ENCODE measurements at regions not wholly inside any gene's neighbourhood (a gene's known extent, or its start where the extent isn't known, plus 50 kb on each side); places are given as distances from the start of the nearest gene placed in this dataset.
A peak's percentile ranks its signal among the peaks of the same experiment; 100 is the strongest.

- TF ChIP-seq ZNF639 (tag by site-specific recombination; IDR thresholded peaks at IDR 0.05) (0 out of 2 replicates have a peak, but pooled peaks have one; percentile 55), ZNF335 (tag by site-specific recombination; conservative IDR thresholded peaks at IDR 0.05) (no peak), ZNF530 (tag by site-specific recombination; IDR thresholded peaks at IDR 0.05; ENCODE audit: low read depth) (no peak), ZNF433 (tag by site-specific recombination; IDR thresholded peaks at IDR 0.05; ENCODE audit: low read depth) (no peak), ZNF16 (tag by site-specific recombination; IDR thresholded peaks at IDR 0.05; ENCODE audit: low read depth) (no peak), TRIM28 (IDR thresholded peaks at IDR 0.05; ENCODE audit: borderline replicate concordance, low read length) (no peak), TCF7L2 (IDR thresholded peaks at IDR 0.05; ENCODE audit: borderline replicate concordance, low read depth, low read length) (no peak), WT1 (tag by site-specific recombination; IDR thresholded peaks at IDR 0.05) (no peak), KLF9 (tag by site-specific recombination; IDR thresholded peaks at IDR 0.05; ENCODE audit: low read depth) (no peak), ZFP37 (tag by site-specific recombination; IDR thresholded peaks at IDR 0.05) (no peak), ZNF658 (tag by site-specific recombination; IDR thresholded peaks at IDR 0.05) (no peak)
- TF ChIP-seq, protein P1, sequence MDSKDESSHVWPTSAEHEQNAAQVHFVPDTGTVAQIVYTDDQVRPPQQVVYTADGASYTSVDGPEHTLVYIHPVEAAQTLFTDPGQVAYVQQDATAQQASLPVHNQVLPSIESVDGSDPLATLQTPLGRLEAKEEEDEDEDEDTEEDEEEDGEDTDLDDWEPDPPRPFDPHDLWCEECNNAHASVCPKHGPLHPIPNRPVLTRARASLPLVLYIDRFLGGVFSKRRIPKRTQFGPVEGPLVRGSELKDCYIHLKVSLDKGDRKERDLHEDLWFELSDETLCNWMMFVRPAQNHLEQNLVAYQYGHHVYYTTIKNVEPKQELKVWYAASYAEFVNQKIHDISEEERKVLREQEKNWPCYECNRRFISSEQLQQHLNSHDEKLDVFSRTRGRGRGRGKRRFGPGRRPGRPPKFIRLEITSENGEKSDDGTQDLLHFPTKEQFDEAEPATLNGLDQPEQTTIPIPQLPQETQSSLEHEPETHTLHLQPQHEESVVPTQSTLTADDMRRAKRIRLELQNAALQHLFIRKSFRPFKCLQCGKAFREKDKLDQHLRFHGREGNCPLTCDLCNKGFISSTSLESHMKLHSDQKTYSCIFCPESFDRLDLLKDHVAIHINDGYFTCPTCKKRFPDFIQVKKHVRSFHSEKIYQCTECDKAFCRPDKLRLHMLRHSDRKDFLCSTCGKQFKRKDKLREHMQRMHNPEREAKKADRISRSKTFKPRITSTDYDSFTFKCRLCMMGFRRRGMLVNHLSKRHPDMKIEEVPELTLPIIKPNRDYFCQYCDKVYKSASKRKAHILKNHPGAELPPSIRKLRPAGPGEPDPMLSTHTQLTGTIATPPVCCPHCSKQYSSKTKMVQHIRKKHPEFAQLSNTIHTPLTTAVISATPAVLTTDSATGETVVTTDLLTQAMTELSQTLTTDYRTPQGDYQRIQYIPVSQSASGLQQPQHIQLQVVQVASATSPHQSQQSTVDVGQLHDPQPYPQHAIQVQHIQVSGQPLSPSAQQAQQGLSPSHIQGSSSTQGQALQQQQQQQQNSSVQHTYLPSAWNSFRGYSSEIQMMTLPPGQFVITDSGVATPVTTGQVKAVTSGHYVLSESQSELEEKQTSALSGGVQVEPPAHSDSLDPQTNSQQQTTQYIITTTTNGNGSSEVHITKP (tag by site-specific recombination; IDR thresholded peaks at IDR 0.05), result no peak
- TF ChIP-seq, protein P2, sequence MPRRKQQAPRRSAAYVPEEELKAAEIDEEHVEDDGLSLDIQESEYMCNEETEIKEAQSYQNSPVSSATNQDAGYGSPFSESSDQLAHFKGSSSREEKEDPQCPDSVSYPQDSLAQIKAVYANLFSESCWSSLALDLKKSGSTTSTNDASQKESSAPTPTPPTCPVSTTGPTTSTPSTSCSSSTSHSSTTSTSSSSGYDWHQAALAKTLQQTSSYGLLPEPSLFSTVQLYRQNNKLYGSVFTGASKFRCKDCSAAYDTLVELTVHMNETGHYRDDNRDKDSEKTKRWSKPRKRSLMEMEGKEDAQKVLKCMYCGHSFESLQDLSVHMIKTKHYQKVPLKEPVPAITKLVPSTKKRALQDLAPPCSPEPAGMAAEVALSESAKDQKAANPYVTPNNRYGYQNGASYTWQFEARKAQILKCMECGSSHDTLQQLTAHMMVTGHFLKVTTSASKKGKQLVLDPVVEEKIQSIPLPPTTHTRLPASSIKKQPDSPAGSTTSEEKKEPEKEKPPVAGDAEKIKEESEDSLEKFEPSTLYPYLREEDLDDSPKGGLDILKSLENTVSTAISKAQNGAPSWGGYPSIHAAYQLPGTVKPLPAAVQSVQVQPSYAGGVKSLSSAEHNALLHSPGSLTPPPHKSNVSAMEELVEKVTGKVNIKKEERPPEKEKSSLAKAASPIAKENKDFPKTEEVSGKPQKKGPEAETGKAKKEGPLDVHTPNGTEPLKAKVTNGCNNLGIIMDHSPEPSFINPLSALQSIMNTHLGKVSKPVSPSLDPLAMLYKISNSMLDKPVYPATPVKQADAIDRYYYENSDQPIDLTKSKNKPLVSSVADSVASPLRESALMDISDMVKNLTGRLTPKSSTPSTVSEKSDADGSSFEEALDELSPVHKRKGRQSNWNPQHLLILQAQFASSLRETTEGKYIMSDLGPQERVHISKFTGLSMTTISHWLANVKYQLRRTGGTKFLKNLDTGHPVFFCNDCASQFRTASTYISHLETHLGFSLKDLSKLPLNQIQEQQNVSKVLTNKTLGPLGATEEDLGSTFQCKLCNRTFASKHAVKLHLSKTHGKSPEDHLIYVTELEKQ (tag by site-specific recombination; IDR thresholded peaks at IDR 0.05; ENCODE audit: borderline replicate concordance), result peak; percentile 65; the same call in 1 of the 2 replicates
- TF ChIP-seq, protein P3, sequence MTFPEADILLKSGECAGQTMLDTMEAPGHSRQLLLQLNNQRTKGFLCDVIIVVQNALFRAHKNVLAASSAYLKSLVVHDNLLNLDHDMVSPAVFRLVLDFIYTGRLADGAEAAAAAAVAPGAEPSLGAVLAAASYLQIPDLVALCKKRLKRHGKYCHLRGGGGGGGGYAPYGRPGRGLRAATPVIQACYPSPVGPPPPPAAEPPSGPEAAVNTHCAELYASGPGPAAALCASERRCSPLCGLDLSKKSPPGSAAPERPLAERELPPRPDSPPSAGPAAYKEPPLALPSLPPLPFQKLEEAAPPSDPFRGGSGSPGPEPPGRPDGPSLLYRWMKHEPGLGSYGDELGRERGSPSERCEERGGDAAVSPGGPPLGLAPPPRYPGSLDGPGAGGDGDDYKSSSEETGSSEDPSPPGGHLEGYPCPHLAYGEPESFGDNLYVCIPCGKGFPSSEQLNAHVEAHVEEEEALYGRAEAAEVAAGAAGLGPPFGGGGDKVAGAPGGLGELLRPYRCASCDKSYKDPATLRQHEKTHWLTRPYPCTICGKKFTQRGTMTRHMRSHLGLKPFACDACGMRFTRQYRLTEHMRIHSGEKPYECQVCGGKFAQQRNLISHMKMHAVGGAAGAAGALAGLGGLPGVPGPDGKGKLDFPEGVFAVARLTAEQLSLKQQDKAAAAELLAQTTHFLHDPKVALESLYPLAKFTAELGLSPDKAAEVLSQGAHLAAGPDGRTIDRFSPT (tag by site-specific recombination; IDR thresholded peaks at IDR 0.05), result peak; percentile 97
Observed at GRCh38 chr1:164466429-164466828, 92.6 kb upstream of the PBX1 start (continued).

- no peak for TF ChIP-seq ZNF701 (tag by site-specific recombination; IDR thresholded peaks at IDR 0.05)
- no peak for TF ChIP-seq ZEB2 (tag by site-specific recombination; IDR thresholded peaks at IDR 0.05)
- no peak for TF ChIP-seq ZSCAN30 (tag by site-specific recombination; IDR thresholded peaks at IDR 0.05)
- no peak for TF ChIP-seq MZF1 (tag by site-specific recombination; IDR thresholded peaks at IDR 0.05; ENCODE audit: borderline replicate concordance)
- no peak for TF ChIP-seq ZSCAN4 (tag by site-specific recombination; IDR thresholded peaks at IDR 0.05)
- TF ChIP-seq ZNF223 (tag by site-specific recombination; IDR thresholded peaks at IDR 0.05), result no peak
- no peak for TF ChIP-seq ZNF626 (tag by site-specific recombination; IDR thresholded peaks at IDR 0.05)
- TF ChIP-seq HOXD13 (CRISPR knock-in tag; IDR thresholded peaks at IDR 0.05; ENCODE audit: borderline replicate concordance), result no peak
- TF ChIP-seq ZNF658 (tag by site-specific recombination; IDR thresholded peaks at IDR 0.05), result no peak
- TF ChIP-seq ZNF837 (tag by site-specific recombination; IDR thresholded peaks at IDR 0.05), result no peak
- no peak for TF ChIP-seq ZNF433 (tag by site-specific recombination; IDR thresholded peaks at IDR 0.05; ENCODE audit: low read depth)
- TF ChIP-seq ZBTB17 (tag by site-specific recombination; IDR thresholded peaks at IDR 0.05), result no peak
- no peak for TF ChIP-seq ZNF221 (tag by site-specific recombination; IDR thresholded peaks at IDR 0.05; ENCODE audit: borderline replicate concordance)
- no peak for TF ChIP-seq ZNF785 (tag by site-specific recombination; IDR thresholded peaks at IDR 0.05)
- CTCF ChIA-PET, result no interaction called here
- no peaks in the 10 kb centered on the region for H3K36me3 ChIP-seq (ENCODE audit: control insufficient read depth in 2 of 2, insufficient read depth in 1 of 2, low read length in 2 of 2)
- H3K27ac ChIP-seq (ENCODE audit: extremely low read depth, low read depth, low read length), result no peak overlapping the region
- H3K4me1 ChIP-seq (ENCODE audit: control insufficient read depth, insufficient read depth, low read length), result no peaks in the 10 kb centered on the region
- H3K9me3 ChIP-seq (ENCODE audit: control insufficient read depth, insufficient read depth, low read depth, low read length), result no peaks in the 10 kb centered on the region
- no peak overlapping the region for H3K4me3 ChIP-seq (ENCODE audit: low read depth, low read length)
- POLR2A ChIA-PET, result no interaction called here
Observed at GRCh38 chr1:164470996-164471395, 88.0 kb upstream of the PBX1 start.

Measured in HEK293 (cell line).